Fibroblast of villous mesenchyme (primary cell): ENCODE measurements at regions not wholly inside any gene's neighbourhood (a gene's known extent, or its start where the extent isn't known, plus 50 kb on each side); places are given as distances from the start of the nearest gene placed in this dataset.
A peak's percentile ranks its signal among the peaks of the same experiment; 100 is the strongest.

Experiments used
- DNase-seq: peaks from one replicate; pipeline ENCODE4 v3.0.0-alpha.2; 2010; ENCODE audit warnings: low read depth
- H3K4me3 ChIP-seq: 2 replicates; pipeline ENCODE4 v1.5.1; 2011; ENCODE audit warnings: low read depth, mild to moderate bottlenecking, low read length
- TF ChIP-seq, protein P1 (sequence below): IDR thresholded peaks from 2 replicates; pipeline ENCODE4 v1.5.1; 2012; ENCODE audit warnings: low read depth, mild to moderate bottlenecking, low read length; ENCODE audit not compliant: insufficient read depth

DNA sequence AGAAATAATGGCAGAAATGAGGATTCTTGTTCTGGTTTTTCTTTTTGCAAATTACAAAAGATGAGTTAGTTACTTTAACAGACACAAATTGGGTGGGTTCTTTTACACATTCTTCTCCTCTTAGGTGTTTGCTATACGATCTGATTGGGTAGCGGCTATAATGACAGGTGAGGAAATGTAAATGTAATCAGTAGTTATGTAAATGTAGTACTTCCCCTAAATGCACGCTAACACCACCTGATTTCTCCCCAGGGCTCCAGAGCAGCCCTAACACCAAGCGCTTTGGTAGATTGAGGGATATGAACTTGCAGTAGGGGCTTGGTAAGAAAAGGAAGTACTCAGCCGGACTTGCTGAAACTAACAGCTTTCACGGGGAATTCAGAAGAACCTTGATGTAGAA lies 499.4 kb upstream of the NOX3 start:
- TF ChIP-seq, protein P1, sequence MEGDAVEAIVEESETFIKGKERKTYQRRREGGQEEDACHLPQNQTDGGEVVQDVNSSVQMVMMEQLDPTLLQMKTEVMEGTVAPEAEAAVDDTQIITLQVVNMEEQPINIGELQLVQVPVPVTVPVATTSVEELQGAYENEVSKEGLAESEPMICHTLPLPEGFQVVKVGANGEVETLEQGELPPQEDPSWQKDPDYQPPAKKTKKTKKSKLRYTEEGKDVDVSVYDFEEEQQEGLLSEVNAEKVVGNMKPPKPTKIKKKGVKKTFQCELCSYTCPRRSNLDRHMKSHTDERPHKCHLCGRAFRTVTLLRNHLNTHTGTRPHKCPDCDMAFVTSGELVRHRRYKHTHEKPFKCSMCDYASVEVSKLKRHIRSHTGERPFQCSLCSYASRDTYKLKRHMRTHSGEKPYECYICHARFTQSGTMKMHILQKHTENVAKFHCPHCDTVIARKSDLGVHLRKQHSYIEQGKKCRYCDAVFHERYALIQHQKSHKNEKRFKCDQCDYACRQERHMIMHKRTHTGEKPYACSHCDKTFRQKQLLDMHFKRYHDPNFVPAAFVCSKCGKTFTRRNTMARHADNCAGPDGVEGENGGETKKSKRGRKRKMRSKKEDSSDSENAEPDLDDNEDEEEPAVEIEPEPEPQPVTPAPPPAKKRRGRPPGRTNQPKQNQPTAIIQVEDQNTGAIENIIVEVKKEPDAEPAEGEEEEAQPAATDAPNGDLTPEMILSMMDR, result no peak
- no peak for DNase-seq
- H3K4me3 ChIP-seq, result no peak overlapping the region

DNA sequence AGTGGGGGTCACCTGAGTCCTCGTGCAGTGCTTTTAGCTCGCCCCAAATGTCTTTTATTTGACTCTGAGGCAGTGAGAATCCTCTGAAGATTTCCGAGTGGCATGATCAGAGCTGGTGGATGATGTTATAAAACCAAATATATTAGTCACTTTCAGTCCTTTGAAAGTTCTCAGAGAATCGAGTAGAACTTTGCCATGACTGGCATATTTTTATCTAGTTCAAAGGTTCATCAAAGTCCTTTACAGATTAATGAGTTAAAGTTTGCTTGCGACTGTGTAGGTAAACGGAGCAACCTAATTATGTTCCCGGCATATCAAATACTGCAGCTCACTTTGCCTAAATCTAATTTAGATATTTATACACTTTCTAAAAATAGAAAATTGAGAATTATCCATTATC lies 498.5 kb upstream of the NOX3 start:
- DNase-seq, result no peak
- TF ChIP-seq, protein P1, result no peak
- H3K4me3 ChIP-seq, result no peak overlapping the region

DNA sequence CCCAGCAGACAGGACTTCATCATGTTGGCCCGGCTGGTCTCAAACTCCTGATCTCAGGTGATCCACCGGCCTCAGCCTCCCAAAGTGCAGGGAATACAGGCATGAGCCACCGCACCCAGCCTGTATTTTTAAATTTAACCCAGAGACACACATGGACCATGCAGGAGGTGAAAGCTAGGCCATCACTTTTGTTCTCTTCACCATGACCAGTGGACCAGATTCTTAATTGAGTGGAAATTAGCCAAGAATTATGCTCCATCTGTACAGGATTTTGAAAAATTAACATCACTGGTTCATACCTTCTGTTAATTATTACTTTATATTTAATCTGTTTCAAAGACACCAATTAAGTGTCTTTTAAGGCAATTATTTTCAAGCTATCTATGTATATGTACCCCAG lies 493.6 kb upstream of the NOX3 start:
- TF ChIP-seq, protein P1, result no peak
- no peak overlapping the region for H3K4me3 ChIP-seq
- DNase-seq, result no peak

DNA sequence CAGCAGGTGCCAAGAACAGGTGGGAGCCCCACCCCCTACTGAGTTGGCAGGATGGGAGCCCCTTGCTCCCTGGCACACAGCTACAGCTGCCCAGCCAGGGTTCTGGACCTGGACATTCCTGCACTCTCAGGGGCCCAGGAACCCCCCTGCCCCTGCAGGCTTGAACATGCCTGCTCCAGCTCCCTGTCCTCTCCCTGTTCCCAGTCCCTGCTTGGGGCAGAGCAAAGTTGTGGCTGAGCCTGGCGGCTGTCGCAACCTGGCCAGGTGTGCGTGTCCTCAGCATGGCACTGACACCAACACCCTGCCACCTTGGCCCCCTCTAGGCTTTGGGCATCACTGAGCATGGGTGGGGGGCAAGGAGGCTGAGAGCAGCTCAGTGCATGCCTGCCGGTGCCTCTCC lies 491.2 kb upstream of the NOX3 start:
- TF ChIP-seq, protein P1, result no peak
- no peak for DNase-seq
- H3K4me3 ChIP-seq, result no peak overlapping the region

DNA sequence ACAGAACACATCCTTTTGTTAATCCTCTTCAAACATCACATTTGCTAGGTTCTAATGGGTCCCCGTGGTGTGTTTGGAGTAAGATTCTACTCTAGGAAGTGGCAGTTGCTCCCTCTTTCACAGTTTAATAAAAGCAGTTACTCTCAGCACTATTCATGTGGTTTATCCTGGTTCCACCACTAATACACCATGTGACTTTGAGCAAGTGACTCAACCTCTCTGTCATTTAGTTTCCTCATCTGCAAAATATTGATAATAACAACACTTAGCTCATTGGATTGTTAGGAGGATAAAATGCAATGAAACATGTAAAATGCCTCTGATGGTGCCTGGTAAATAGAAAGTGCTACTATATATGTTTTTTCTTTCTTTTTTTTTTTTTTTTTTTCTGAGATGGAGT lies 488.0 kb upstream of the NOX3 start:
- TF ChIP-seq, protein P1, result no peak
- H3K4me3 ChIP-seq, result no peak overlapping the region
- peak; percentile 21 for DNase-seq

DNA sequence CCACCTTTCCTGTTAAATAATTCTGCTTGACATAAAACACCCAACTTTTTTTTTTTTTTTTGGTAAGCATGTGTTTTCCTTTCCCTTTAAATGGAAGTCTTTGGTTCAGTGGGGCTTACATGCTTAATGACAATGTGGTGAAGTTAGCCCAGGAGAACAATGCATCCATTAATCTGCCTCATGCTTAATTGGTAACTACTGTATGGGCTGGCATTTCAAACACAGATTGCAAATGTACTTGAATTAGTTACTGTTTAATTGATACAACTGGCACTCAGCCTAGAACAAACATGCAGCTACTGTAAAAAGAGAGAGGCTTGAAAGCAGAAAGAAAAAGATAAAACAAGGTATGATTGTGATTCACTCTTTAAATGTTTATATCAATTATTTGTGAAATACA lies 483.6 kb upstream of the NOX3 start:
- DNase-seq, result no peak
- H3K4me3 ChIP-seq, result no peak overlapping the region
- TF ChIP-seq, protein P1, result no peak

DNA sequence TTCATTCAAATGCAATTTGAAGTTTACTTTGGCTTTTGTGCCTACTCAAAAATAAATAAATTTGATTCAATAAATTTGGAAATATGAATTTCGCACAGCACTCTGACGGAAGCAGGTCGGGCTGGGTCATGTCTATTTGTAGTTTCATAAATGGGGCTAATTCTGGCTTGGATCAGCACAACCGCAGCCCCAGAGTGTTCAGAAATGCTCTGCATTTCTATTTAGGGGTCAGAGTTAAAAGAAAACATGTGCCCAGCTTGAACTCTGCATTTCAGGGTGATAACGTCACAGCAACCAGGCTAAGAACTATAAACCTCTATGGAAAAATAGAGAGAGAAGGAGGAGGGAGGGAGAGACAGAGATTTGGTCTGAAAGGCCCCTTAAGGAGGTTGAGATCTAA lies 480.9 kb upstream of the NOX3 start:
- peak; percentile 50 for DNase-seq
- H3K4me3 ChIP-seq, result no peak overlapping the region

More for the DNA sequence above, 480.9 kb upstream of the NOX3 start:
- TF ChIP-seq, protein P1, result no peak
